Muscle of leg (tissue), 3 donors: ENCODE measurements at regions not wholly inside any gene's neighbourhood (a gene's known extent, or its start where the extent isn't known, plus 50 kb on each side); places are given as distances from the start of the nearest gene placed in this dataset.
"Not testable (repeated sequence)": the region's sequence is repeated elsewhere in the genome, so short reads cannot be mapped to it uniquely, and the experiment has no call there.

ENCODE experiments used
- DNase-seq: peaks from one replicate; pipeline ENCODE4 v3.0.0; 2013
- H3K27ac ChIP-seq: one replicate; pipeline ENCODE4 v1.5.1; 2013; ENCODE audit warnings: mild to moderate bottlenecking, low read length, control low read depth
- H3K27me3 ChIP-seq: one replicate; pipeline ENCODE4 v1.6.1; 2013; ENCODE audit warnings: low read length; ENCODE audit not compliant: control insufficient read depth, insufficient read depth
- H3K36me3 ChIP-seq: one replicate; pipeline ENCODE4 v1.6.1; 2013; ENCODE audit warnings: low read length; ENCODE audit not compliant: control insufficient read depth, insufficient read depth
- H3K4me1 ChIP-seq: one replicate; pipeline ENCODE4 v1.6.1; 2013; ENCODE audit warnings: low read length; ENCODE audit not compliant: control insufficient read depth, insufficient read depth
- H3K4me3 ChIP-seq: one replicate; pipeline ENCODE4 v1.5.1; 2013; ENCODE audit warnings: low read length, control low read depth
- H3K9me3 ChIP-seq: replicated peaks from 2 replicates; pipeline ENCODE4 v1.6.1; 2013; ENCODE audit warnings: low read depth, low read length; ENCODE audit not compliant: control insufficient read depth
- WGBS: methylation state at CpG from one replicate; pipeline ENCODE4 v1.1.5; 2013; ENCODE audit warnings: missing lambda C conversion rate; ENCODE audit not compliant: insufficient coverage; 5-methylcytosine and 5-hydroxymethylcytosine counted together

DNA sequence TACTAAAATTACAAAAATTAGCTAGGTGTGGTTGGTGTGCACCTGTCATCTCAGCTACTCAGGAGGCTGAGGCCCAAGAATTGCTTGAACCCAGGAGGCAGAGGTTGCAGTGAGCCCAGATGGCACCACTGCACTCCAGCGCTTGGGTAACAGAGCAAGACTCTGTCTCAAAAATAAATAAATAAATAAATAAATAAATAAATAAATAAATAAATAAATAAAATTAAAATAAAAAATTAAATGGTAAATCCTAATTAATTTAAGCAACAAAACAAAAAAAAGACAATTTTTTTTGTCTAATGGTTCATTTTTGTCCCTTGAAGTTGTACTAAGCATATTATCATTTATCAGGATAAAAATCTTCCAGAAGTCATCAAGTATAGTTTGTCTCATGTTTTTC, 521.2 kb upstream of the SOX9 start:
- not testable (repeated sequence) for H3K4me3 ChIP-seq, H3K9me3 ChIP-seq, H3K27me3 ChIP-seq, H3K27ac ChIP-seq, DNase-seq, H3K4me1 ChIP-seq, H3K36me3 ChIP-seq
- WGBS, result no CpG with 5 or more reads among the region's 1 CpG

DNA sequence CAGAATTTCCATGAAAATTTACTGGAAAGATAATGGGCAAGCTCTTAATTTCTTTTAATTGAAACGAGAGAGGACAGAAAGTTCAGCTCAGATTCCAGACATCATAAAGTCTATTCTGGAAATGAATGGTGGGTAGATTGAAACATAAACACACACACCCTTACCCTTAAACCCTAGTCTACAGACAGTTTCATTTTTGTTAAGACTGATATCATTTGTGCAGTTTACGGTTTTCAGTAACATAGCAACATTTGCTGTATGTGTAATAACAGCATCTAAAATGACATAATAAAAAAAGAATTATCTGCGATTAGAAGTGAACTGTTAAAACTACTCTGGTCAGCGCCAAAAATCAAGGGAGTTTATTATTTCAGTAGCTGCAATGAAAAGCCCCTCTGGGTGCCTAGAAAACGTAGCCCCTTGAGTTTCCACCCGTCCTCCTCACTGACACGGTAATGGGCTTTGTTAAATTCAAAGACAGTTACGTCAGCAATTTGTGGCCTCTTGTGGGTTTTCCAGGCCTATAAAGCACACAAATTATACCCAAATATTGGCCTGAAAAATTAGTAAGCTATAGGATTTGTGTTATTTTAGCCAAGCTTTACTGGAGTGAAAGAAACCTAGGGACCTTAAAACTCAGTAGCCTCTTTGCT, 520.6 kb upstream of the SOX9 start:
- Histone ChIP-seq H3K9me3 (no peaks in the 10 kb centered on the region), H3K27ac (no peak overlapping the region), H3K4me3 (no peak overlapping the region), H3K4me1 (no peaks in the 10 kb centered on the region), H3K27me3 (no peaks in the 10 kb centered on the region), H3K36me3 (no peaks in the 10 kb centered on the region)
- WGBS, result no CpG with 5 or more reads among the region's 8 CpGs
- DNase-seq, result peak; percentile 34

DNA sequence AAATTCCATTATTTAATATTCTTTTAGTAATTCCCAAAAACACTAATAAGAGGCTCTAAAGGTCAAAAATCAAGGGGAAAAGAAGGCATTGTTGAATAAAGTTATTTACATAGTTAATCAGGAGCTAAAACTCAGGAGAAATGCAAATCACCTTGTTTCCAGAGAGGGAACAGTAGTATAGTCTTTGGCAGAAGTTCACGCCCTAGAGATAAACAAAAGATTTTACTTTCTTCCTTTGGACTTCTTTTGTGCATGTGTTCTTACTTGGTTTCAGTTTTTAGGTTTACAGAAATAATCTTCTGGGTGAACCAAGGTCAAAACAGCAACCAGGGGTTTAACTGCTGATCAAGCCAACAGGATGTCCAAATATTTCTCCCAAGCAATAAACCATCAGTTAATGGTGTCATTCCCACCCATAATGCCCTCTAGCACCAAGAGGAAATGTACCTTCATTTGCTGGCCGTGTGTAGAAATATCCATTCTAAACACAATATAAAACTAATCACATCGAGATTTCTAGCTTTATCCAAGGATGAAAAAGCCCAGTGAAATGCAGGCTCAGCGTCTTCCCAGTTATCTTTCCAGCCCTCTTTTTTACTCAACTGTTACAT, 518.8 kb upstream of the SOX9 start:
- Histone ChIP-seq H3K36me3 (no peaks in the 10 kb centered on the region), H3K9me3 (no peaks in the 10 kb centered on the region), H3K4me1 (no peaks in the 10 kb centered on the region), H3K27ac (no peak overlapping the region), H3K27me3 (no peaks in the 10 kb centered on the region), H3K4me3 (no peak overlapping the region)
- no peak for DNase-seq
- 62% methylated on average over 2 of the region's 4 CpGs for WGBS

DNA sequence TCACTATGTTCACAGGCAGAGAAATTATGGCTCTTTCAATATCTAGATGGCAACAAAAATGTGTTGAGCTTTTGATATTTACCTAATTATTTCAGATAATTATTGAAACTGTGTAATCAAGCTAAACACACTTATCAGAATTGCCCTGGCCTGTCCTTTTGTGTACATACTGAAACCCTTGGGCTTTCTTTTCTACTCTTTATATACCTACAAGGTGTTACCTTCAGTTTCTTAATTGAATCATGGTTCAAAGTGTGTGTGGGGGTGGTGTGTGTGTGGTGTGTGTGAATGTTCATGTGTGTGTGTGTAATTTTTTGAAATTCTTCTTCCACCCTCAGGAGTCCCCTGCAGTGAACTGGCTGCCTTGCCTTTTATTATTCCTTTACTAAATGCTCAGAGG, 506.8 kb upstream of the SOX9 start:
- H3K4me1 ChIP-seq, result no peaks in the 10 kb centered on the region
- H3K36me3 ChIP-seq, result no peaks in the 10 kb centered on the region
- no peaks in the 10 kb centered on the region for H3K27me3 ChIP-seq
- peaks cover 6% of the 10 kb centered on the region for H3K9me3 ChIP-seq
- no peak for DNase-seq
- no peak overlapping the region for H3K4me3 ChIP-seq
- H3K27ac ChIP-seq, result no peak overlapping the region

DNA sequence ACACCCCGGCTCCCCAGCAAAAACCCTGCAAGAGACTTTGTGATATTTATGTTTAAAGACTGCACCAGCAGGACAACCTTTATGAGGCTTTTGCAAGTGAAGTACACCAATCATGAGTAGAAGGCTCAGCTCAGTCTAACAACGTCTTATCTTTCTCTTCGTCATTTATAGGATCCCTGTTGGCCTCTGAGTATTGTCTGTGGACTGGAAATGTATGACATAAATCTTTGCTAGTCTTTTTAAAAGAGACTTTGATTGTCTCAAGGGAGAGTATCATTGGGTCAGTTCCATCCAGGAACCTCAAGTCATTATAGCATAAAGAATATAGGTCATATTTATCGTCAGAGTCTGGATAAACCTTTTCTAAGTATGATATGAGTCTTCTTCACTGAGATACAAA, 505.0 kb upstream of the SOX9 start:
- no peak overlapping the region for H3K4me3 ChIP-seq
- DNase-seq, result no peak
- no peaks in the 10 kb centered on the region for H3K36me3 ChIP-seq

DNA sequence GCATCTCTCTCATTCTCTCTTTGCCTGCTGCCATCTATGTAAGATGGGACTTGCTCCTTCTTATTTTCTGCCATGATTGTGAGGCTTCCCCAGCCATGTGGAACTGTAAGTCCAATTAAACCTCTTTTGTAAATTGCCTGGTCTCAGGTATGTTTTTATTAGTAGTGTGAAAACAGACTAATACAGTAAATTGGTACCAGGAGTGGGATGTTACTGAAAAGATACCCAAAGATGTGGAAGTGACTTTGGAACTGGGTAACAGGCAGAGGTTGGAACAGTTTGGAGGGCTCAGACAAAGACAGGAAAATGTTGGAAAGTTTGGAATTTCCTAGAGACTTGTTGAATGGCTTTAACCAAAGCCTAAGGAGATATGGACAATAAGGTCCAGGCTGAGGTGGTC, 503.1 kb upstream of the SOX9 start:
- not testable (repeated sequence) for H3K36me3 ChIP-seq, DNase-seq, H3K9me3 ChIP-seq, H3K27me3 ChIP-seq, H3K4me3 ChIP-seq, H3K4me1 ChIP-seq, H3K27ac ChIP-seq

More for the DNA sequence above, 505.0 kb upstream of the SOX9 start:
- H3K27ac ChIP-seq, result no peak overlapping the region
- no peaks in the 10 kb centered on the region for H3K4me1 ChIP-seq
- 80% methylated on average over 1 of the region's 4 CpGs for WGBS
- no peaks in the 10 kb centered on the region for H3K27me3 ChIP-seq
- peaks cover 6% of the 10 kb centered on the region for H3K9me3 ChIP-seq

DNA sequence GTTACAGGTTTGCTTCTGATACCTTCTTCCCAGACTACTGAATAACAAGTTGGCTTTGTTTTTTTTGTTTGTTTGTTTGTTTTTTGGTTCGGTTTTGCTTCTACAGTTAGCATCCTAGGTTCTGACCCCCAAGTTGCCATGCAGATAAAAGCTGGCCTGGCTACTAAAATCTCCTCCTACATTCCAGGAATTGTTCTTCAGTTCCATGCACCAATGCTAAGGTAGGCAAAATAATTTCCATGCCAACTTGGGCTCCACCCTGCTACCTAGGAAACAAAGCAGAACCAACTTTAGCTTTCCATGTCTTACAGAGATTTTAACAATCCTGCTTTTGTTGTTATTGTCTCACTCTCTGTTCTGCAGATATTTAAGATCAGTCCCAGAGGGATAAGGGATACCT, 495.5 kb upstream of the SOX9 start:
- Histone ChIP-seq H3K27me3 (no peaks in the 10 kb centered on the region), H3K27ac (no peak overlapping the region), H3K4me1 (no peaks in the 10 kb centered on the region), H3K9me3 (no peaks in the 10 kb centered on the region), H3K36me3 (no peaks in the 10 kb centered on the region), H3K4me3 (no peak overlapping the region)
- WGBS, result no CpG with 5 or more reads among the region's 1 CpG
- no peak for DNase-seq

DNA sequence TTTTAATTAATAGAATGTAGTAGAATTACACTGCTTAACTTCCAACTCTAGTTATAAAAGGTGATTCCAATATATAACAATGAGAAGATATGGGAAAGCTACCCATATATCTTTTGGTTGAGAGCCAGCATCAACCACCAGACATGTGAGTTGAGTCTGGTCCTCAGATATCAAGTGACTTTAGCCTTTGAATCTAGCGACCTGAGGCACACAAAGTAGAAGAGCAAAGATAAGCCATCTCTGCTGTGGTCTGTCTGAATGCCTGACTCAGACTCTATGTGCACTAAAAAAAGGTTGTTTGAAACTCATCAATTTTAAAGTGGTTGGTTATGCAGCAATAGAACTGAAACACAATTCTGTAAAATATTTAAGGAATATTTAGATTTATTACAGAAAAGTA, 492.5 kb upstream of the SOX9 start:
- Histone ChIP-seq H3K4me1 (no peaks in the 10 kb centered on the region), H3K27me3 (no peaks in the 10 kb centered on the region), H3K27ac (no peak overlapping the region), H3K9me3 (no peaks in the 10 kb centered on the region), H3K4me3 (no peak overlapping the region), H3K36me3 (no peaks in the 10 kb centered on the region)
- WGBS, result 63% methylated on average over 1 of the region's 1 CpG
- DNase-seq, result no peak

DNA sequence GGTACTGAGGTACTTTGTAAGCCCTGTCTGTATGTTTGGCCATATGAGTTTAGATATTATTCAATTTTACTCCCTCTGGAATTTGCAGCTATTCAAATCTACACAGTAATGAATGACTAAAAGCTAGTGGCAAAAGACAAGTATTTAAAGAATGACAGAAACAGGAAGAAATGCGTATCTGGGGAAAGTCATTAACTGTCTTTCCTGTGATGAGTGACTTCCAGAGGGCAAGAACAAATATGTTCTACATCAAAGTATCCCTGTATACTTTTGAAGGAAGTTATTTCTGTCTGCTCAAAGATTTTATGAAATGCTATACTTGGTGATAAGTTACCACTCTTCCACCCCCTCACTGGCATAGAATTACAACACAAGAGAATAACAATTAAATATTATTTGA, 489.3 kb upstream of the SOX9 start:
- Histone ChIP-seq H3K27me3 (no peaks in the 10 kb centered on the region), H3K4me1 (no peaks in the 10 kb centered on the region), H3K36me3 (no peaks in the 10 kb centered on the region), H3K4me3 (no peak overlapping the region), H3K27ac (no peak overlapping the region), H3K9me3 (no peaks in the 10 kb centered on the region)
- no peak for DNase-seq
- WGBS, result no CpG with 5 or more reads among the region's 1 CpG

DNA sequence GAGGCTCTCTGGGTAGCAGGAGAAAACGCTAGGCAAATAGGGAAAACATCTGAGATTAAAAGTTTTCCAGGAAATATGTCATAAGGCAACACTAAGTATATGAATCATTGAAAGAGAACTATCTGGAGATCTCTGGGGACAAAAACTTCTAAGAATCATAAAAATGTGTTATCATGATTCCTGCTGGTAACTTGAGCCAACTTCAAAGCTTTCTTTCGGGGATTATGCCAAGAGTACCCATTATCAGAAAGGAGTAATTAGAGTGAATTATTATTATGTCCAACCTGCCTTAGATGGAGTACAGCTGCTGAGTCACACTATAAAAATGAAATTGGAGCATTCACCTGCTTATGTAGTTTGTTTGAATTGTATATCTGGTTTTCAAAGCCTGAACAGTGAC, 488.5 kb upstream of the SOX9 start:
- no peak overlapping the region for H3K27ac ChIP-seq
- peak; percentile 2 for DNase-seq
- H3K4me3 ChIP-seq, result no peak overlapping the region
- H3K27me3 ChIP-seq, result no peaks in the 10 kb centered on the region
- no peaks in the 10 kb centered on the region for H3K4me1 ChIP-seq
- WGBS, result no CpG with 5 or more reads among the region's 2 CpGs
- H3K36me3 ChIP-seq, result no peaks in the 10 kb centered on the region
- no peaks in the 10 kb centered on the region for H3K9me3 ChIP-seq

DNA sequence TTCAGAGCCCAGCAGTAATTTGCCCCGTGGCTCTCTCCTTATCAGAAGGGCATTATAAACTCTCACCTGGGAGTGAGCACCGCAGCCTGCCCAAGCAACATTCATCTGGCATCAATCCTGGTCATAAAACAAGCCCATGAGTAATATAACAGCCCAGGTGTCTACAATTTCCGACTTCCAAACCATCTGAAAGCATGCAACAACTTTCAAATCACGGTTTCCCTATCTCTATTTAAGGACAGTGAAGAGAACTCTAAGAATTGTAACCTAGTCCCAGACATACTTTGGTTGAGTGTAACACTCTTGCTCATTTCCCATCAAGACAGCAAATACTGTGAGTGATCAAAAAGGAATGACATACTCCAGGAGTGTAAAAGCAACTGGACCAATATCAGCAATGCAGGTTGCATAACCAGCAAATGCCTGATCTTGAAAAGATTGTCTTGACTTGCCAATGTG, 487.4 kb upstream of the SOX9 start:
- no peak for DNase-seq

More for the DNA sequence above, 487.4 kb upstream of the SOX9 start:
- Histone ChIP-seq H3K4me1 (no peaks in the 10 kb centered on the region), H3K9me3 (no peaks in the 10 kb centered on the region), H3K27ac (no peak overlapping the region), H3K27me3 (no peaks in the 10 kb centered on the region), H3K36me3 (no peaks in the 10 kb centered on the region), H3K4me3 (no peak overlapping the region)
- WGBS, result 30% methylated on average over 2 of the region's 4 CpGs
